Thymus (tissue), 11 donors: ENCODE measurements at regions not wholly inside any gene's neighbourhood (a gene's known extent, or its start where the extent isn't known, plus 50 kb on each side); places are given as distances from the start of the nearest gene placed in this dataset.

ENCODE experiments used
- DNase-seq, 9 donors: peaks; one replicate each; pipeline ENCODE4 v3.0.0-alpha.2; 2013; ENCODE audit warnings: low spot score in 9 of 9, low read depth in 6 of 9, missing footprints in 1 of 9
- H3K27ac ChIP-seq, 2 donors: one replicate each; pipeline ENCODE4 v1.5.1; 2013; ENCODE audit warnings: control low read depth in 1 of 2, low read depth in 1 of 2, low read length in 1 of 2, mild to moderate bottlenecking in 1 of 2, moderate library complexity in 1 of 2
- H3K27me3 ChIP-seq, 2 donors: one replicate each; pipeline ENCODE4 v1.5.1; 2013; ENCODE audit warnings: low read length in 1 of 2; ENCODE audit not compliant: control insufficient read depth in 2 of 2, insufficient read depth in 1 of 2
- H3K36me3 ChIP-seq, 2 donors: one replicate each; pipeline ENCODE4 v1.5.1; 2013; ENCODE audit warnings: low read length in 1 of 2, mild to moderate bottlenecking in 1 of 2, moderate library complexity in 1 of 2; ENCODE audit not compliant: control insufficient read depth in 2 of 2, insufficient read depth in 2 of 2
- H3K4me1 ChIP-seq, 2 donors: one replicate each; pipeline ENCODE4 v1.5.1; 2013; ENCODE audit warnings: low read length in 2 of 2; ENCODE audit not compliant: control insufficient read depth in 2 of 2, insufficient read depth in 2 of 2
- H3K4me3 ChIP-seq, 2 donors: one replicate each; pipeline ENCODE4 v1.5.1; 2013; ENCODE audit warnings: low read length in 2 of 2, control low read depth in 1 of 2, mild to moderate bottlenecking in 1 of 2
- H3K9me3 ChIP-seq, 2 donors: one replicate each; pipeline ENCODE4 v1.5.1; 2013; ENCODE audit warnings: low read length in 1 of 2, mild to moderate bottlenecking in 1 of 2; ENCODE audit not compliant: control insufficient read depth in 2 of 2, insufficient read depth in 1 of 2
- WGBS: extraction: QIAGEN DNeasy Blood & Tissue Kit; methylation state at CpG from one replicate; pipeline ENCODE4 v1.1.7; 2013; 5-methylcytosine and 5-hydroxymethylcytosine counted together
- donor health status: healthy.

- Histone ChIP-seq H3K36me3 (no peaks in the 10 kb centered on the region), H3K27ac (no peak overlapping the region), H3K4me3 (no peak overlapping the region), H3K27me3 (no peaks in the 10 kb centered on the region), H3K9me3 (no peaks in the 10 kb centered on the region), H3K4me1 (no peaks in the 10 kb centered on the region)
- no peak for DNase-seq
Observed at GRCh38 chr5:106312360-106312759, 1358.4 kb downstream of the EFNA5 start.

- DNase-seq = no peak
- Histone ChIP-seq H3K4me1 (no peaks in the 10 kb centered on the region), H3K4me3 (no peak overlapping the region), H3K27me3 (no peaks in the 10 kb centered on the region), H3K36me3 (no peaks in the 10 kb centered on the region), H3K9me3 (no peaks in the 10 kb centered on the region), H3K27ac (no peak overlapping the region)
- WGBS = 89% methylated on average over 2 of the region's 2 CpGs
Observed at GRCh38 chr5:106311230-106311915, 1359.4 kb downstream of the EFNA5 start.

GRCh38 chr5:106307265-106307664 is 1363.5 kb downstream of the EFNA5 start:
- no peak for DNase-seq
- H3K4me1 ChIP-seq = no peaks in the 10 kb centered on the region
- H3K4me3 ChIP-seq = no peak overlapping the region
- no peak overlapping the region for H3K27ac ChIP-seq
- no peaks in the 10 kb centered on the region for H3K9me3 ChIP-seq
- H3K27me3 ChIP-seq = no peaks in the 10 kb centered on the region
- WGBS = 92% methylated on average over 5 of the region's 5 CpGs
- H3K36me3 ChIP-seq = no peaks in the 10 kb centered on the region

GRCh38 chr5:106306313-106307028 is 1364.3 kb downstream of the EFNA5 start:
- WGBS = 67% methylated on average over 4 of the region's 4 CpGs
- Histone ChIP-seq H3K27me3 (no peaks in the 10 kb centered on the region), H3K4me1 (no peaks in the 10 kb centered on the region), H3K27ac (no peak overlapping the region), H3K36me3 (no peaks in the 10 kb centered on the region), H3K9me3 (no peaks in the 10 kb centered on the region), H3K4me3 (no peak overlapping the region)
- no peak for DNase-seq

GRCh38 chr5:106303911-106304310 is 1366.8 kb downstream of the EFNA5 start:
- H3K27ac ChIP-seq = no peak overlapping the region
- WGBS = 88% methylated on average over 2 of the region's 2 CpGs
- no peak overlapping the region for H3K4me3 ChIP-seq
- H3K27me3 ChIP-seq = no peaks in the 10 kb centered on the region
- no peaks in the 10 kb centered on the region for H3K36me3 ChIP-seq
- H3K4me1 ChIP-seq = no peaks in the 10 kb centered on the region
- DNase-seq = no peak
- no peaks in the 10 kb centered on the region for H3K9me3 ChIP-seq

GRCh38 chr5:106292654-106293053 is 1378.1 kb downstream of the EFNA5 start:
- no peaks in the 10 kb centered on the region for H3K4me1 ChIP-seq
- H3K27me3 ChIP-seq = no peaks in the 10 kb centered on the region
- H3K4me3 ChIP-seq = no peak overlapping the region
- no peak for DNase-seq
- no peak overlapping the region for H3K27ac ChIP-seq
- no peaks in the 10 kb centered on the region for H3K36me3 ChIP-seq
- 45% methylated on average over 2 of the region's 2 CpGs for WGBS
- no peaks in the 10 kb centered on the region for H3K9me3 ChIP-seq

- Histone ChIP-seq H3K27ac (no peak overlapping the region), H3K27me3 (no peaks in the 10 kb centered on the region), H3K4me1 (no peaks in the 10 kb centered on the region), H3K36me3 (no peaks in the 10 kb centered on the region), H3K9me3 (no peaks in the 10 kb centered on the region), H3K4me3 (no peak overlapping the region)
- DNase-seq = no peak
- WGBS = 90% methylated on average over 1 of the region's 1 CpG
Observed at GRCh38 chr5:106290841-106291240, 1379.9 kb downstream of the EFNA5 start.

- 91% methylated on average over 3 of the region's 3 CpGs for WGBS
- no peak overlapping the region for H3K4me3 ChIP-seq
- no peaks in the 10 kb centered on the region for H3K36me3 ChIP-seq
- no peak for DNase-seq
- H3K27me3 ChIP-seq = no peaks in the 10 kb centered on the region
- H3K27ac ChIP-seq = no peak overlapping the region
- H3K4me1 ChIP-seq = no peaks in the 10 kb centered on the region
- no peaks in the 10 kb centered on the region for H3K9me3 ChIP-seq
Observed at GRCh38 chr5:106288979-106289378, 1381.8 kb downstream of the EFNA5 start.

- H3K9me3 ChIP-seq = no peaks in the 10 kb centered on the region
- H3K36me3 ChIP-seq = no peaks in the 10 kb centered on the region
- no peak for DNase-seq
- no peaks in the 10 kb centered on the region for H3K27me3 ChIP-seq
- H3K4me1 ChIP-seq = no peaks in the 10 kb centered on the region
- no peak overlapping the region for H3K27ac ChIP-seq
- no peak overlapping the region for H3K4me3 ChIP-seq
- 94% methylated on average over 3 of the region's 3 CpGs for WGBS
Observed at GRCh38 chr5:106277540-106278096, 1393.1 kb downstream of the EFNA5 start.
